Left lung (tissue), 4 donors: ENCODE measurements at regions not wholly inside any gene's neighbourhood (a gene's known extent, or its start where the extent isn't known, plus 50 kb on each side); places are given as distances from the start of the nearest gene placed in this dataset.

Source experiments
- ATAC-seq: fragments of 200-7000 bp; cut with Tn5 transposase; one replicate; pipeline ENCODE4 v1.9.1; 2020; ENCODE audit warnings: moderate library complexity
- DNase-seq, 4 donors: peaks; one replicate each; pipeline ENCODE4 v3.0.0-alpha.2; 2013 to 2020
- H3K27ac ChIP-seq, 2 donors: fragments of 200-600 bp; sonication (generic) in 1 of 2; one replicate each; pipeline versions ENCODE4 v1.5.0 to v1.8.0; 2020 to 2021
- H3K27me3 ChIP-seq, 2 donors: fragments of 200-600 bp; sonication (generic) in 1 of 2; one replicate each; pipeline versions ENCODE4 v1.5.0 to v1.8.0; 2020 to 2021
- H3K36me3 ChIP-seq, 2 donors: fragments of 200-600 bp; sonication (generic) in 1 of 2; one replicate each; pipeline versions ENCODE4 v1.5.0 to v1.8.0; 2020 to 2021
- H3K4me1 ChIP-seq, 2 donors: fragments of 200-600 bp; one replicate each; pipeline ENCODE4 v1.8.0; 2021
- H3K4me3 ChIP-seq, 2 donors: fragments of 200-600 bp; sonication (generic) in 1 of 2; one replicate each; pipeline versions ENCODE4 v1.5.0 to v1.8.0; 2020 to 2021; ENCODE audit warnings: mild to moderate bottlenecking in 1 of 2
- H3K9me3 ChIP-seq, 2 donors: fragments of 200-600 bp; sonication (generic) in 1 of 2; one replicate each; pipeline versions ENCODE4 v1.5.0 to v1.8.0; 2020 to 2021
- intact Hi-C, 2 donors: fragments of 100-400 bp; cut with DNase I; formaldehyde crosslinking; loops; one replicate each; pipeline versions ENCODE4 v1.11.2 to v1.14.2; 2022
- TF ChIP-seq, protein P1 (sequence below), 2 donors: fragments of 200-600 bp; sonication (generic) in 1 of 2; IDR thresholded peaks; one replicate each; pipeline versions ENCODE4 v1.5.0 to v1.8.0; 2021; ENCODE audit warnings: antibody characterized with exemption in 2 of 2
- donor health status: DM: no; HTN: yes; CAD: no.
- donor health status: DM: no; HTN: no; CAD: no.

DNA sequence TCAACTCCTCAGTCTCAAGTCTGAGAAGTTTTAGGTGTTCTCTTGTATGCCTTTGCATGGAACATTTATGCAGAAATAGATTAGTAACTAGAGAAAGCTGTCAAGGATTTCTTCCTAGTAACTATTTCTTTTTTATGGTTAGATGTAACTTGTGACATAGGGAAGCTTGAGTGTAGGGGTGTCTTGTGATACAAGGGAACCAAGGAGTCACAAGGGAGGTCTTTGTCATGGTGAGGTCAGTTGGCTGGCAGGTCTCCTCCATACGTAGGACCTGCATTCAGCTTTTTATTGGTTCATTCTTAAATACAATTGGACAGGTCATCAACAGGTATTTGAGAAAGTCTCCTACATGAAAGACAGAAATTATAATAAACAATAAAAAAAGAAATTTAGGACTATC lies 394.0 kb upstream of the CCDC196 start:
- TF ChIP-seq, protein P1, sequence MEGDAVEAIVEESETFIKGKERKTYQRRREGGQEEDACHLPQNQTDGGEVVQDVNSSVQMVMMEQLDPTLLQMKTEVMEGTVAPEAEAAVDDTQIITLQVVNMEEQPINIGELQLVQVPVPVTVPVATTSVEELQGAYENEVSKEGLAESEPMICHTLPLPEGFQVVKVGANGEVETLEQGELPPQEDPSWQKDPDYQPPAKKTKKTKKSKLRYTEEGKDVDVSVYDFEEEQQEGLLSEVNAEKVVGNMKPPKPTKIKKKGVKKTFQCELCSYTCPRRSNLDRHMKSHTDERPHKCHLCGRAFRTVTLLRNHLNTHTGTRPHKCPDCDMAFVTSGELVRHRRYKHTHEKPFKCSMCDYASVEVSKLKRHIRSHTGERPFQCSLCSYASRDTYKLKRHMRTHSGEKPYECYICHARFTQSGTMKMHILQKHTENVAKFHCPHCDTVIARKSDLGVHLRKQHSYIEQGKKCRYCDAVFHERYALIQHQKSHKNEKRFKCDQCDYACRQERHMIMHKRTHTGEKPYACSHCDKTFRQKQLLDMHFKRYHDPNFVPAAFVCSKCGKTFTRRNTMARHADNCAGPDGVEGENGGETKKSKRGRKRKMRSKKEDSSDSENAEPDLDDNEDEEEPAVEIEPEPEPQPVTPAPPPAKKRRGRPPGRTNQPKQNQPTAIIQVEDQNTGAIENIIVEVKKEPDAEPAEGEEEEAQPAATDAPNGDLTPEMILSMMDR (IDR thresholded peaks at IDR 0.05), result no peak
- Histone ChIP-seq H3K4me3 (no peak overlapping the region), H3K27me3 (no peaks in the 10 kb centered on the region), H3K27ac (no peak overlapping the region), H3K36me3 (no peaks in the 10 kb centered on the region), H3K4me1 (no peaks in the 10 kb centered on the region), H3K9me3 (no peaks in the 10 kb centered on the region)
- intact Hi-C loops, result no loop called here
- DNase-seq, result no peak
- ATAC-seq, result no peak

DNA sequence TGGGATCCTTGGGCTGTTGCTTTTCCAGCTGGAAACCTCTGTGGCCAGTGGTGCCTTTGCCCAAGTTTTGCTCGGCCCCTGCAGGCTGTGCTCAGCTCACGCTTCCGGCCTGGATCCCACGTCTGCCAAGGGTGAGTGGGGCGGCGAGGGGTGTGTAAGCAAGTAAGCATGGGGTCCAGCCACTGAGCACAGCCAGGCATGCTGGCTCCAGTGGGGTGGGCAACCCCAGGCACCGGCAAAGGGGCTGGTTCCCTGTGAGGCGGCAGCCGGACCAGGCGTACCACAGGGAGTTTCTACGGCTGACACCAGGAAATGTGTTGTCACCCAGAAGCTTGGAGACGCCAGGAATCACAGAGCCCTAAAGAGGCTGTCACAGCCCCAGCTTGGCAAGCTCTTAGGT lies 393.4 kb upstream of the CCDC196 start:
- H3K27ac ChIP-seq, result no peak overlapping the region
- no peak for ATAC-seq
- H3K36me3 ChIP-seq, result no peaks in the 10 kb centered on the region
- no peaks in the 10 kb centered on the region for H3K27me3 ChIP-seq
- peak in 1 of 4 donors; percentile 74 for DNase-seq
- TF ChIP-seq, protein P1 (IDR thresholded peaks at IDR 0.05), result no peak
- intact Hi-C loops, result no loop called here
- H3K4me3 ChIP-seq, result no peak overlapping the region
- H3K9me3 ChIP-seq, result no peaks in the 10 kb centered on the region
- H3K4me1 ChIP-seq, result no peaks in the 10 kb centered on the region

DNA sequence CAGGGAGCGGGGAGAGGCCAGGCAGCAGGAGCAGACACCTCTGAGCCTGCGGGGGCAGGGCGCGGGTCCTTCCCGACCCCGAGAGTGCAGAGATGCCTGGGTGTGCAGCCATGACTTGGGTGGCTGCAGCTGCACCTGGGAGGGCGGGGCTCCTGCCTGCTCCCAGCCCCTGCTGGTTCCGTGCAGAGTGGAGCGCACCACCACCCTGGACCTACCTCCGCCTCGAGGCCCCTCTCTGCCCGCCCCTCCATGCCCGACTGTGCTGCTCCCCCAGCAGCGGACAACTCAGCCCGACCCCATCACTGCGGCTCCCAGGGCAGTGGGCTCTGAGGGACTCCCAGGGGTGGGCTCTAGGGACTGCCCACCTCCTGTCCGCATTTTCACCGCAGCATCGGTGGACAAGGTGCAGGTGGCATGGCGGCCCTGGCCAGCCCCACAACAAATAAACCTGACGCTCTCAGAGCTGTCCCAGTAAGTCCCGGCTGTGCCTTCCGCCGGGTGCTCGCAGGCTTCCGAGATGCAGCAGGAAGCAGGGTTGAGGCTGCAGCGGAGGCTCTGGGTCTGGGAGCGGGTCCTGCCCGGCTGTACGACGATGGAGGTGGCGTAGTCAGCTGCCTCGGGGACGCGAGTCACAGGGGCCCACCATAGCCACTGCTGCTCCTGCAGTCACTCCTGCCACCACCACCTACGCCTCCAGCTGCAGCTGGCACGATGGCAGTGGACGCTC lies 392.0 kb upstream of the CCDC196 start:
- Histone ChIP-seq H3K27me3 (no peaks in the 10 kb centered on the region), H3K9me3 (no peaks in the 10 kb centered on the region), H3K4me3 (no peak overlapping the region), H3K36me3 (no peaks in the 10 kb centered on the region), H3K4me1 (no peaks in the 10 kb centered on the region), H3K27ac (no peak overlapping the region)
- TF ChIP-seq, protein P1 (IDR thresholded peaks at IDR 0.05), result no peak
- DNase-seq (peak in 1 of 4 donors; percentile 67), ATAC-seq (no peak)
- intact Hi-C loops, result no loop called here

DNA sequence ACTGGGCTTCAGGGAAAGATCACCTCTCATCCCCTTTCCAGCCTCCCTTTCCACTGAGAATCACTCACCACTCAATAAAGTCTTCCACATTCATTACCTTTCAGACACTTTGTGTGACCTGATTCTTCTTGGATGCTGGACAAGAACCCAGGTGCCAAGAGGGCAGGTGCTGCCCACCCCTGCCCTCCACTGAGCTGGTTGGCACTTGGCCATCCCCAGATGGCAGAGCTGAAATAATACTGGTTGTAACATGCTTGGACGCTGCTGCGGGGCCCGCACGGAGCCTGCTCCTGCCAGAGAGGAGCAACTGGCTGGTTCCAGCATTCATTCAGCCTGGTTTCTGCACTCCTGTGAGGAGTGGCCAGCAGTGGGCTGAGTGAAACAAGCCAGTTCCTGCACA lies 386.7 kb upstream of the CCDC196 start:
- intact Hi-C loops, result no loop called here
- Histone ChIP-seq H3K4me3 (no peak overlapping the region), H3K4me1 (no peaks in the 10 kb centered on the region), H3K9me3 (no peaks in the 10 kb centered on the region), H3K36me3 (no peaks in the 10 kb centered on the region), H3K27ac (no peak overlapping the region), H3K27me3 (no peaks in the 10 kb centered on the region)
- DNase-seq (no peak), ATAC-seq (no peak)
- TF ChIP-seq, protein P1 (IDR thresholded peaks at IDR 0.05), result no peak

DNA sequence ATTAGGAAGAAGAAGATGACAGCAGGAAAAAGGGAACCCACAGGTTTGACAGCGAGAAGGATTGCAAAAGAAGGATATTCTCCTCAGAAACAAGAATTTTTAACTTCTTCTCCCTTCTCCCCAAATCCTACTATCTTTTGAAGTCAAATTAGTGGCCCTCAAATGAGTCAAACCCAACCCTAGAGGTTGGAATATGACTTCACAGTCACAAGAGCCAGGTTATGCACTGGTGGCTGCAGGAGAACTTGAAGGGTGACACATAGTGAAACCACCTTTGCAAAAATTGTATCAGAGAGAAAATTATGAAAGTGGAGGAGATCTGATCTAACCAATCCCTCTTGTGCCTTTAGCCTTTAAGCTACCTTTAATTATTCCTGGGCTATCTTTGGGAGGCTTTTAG lies 386.2 kb upstream of the CCDC196 start:
- Histone ChIP-seq H3K36me3 (no peaks in the 10 kb centered on the region), H3K27me3 (no peaks in the 10 kb centered on the region), H3K9me3 (no peaks in the 10 kb centered on the region), H3K4me3 (no peak overlapping the region), H3K27ac (no peak overlapping the region), H3K4me1 (no peaks in the 10 kb centered on the region)
- ATAC-seq (no peak), DNase-seq (no peak)
- intact Hi-C loops, result no loop called here
- TF ChIP-seq, protein P1 (IDR thresholded peaks at IDR 0.05), result no peak
